ENCODE measurements at regions not wholly inside any gene's neighbourhood (a gene's known extent, or its start where the extent isn't known, plus 50 kb on each side); places are given as distances from the start of the nearest gene placed in this dataset.
A peak's percentile ranks its signal among the peaks of the same experiment; 100 is the strongest.

GRCh38 chr5:135100431-135100830 lies 66.4 kb upstream of the PITX1 start:
- no peak overlapping the region for H2BK12ac ChIP-seq (ENCODE audit: low read length)
- H3K9ac ChIP-seq (ENCODE audit: low read length): no peak overlapping the region
- H3K9me3 ChIP-seq (ENCODE audit: insufficient read depth, low read depth, low read length): peaks cover 4% of the 10 kb centered on the region
- no peak overlapping the region for H4K91ac ChIP-seq (ENCODE audit: low read depth, low read length)
- no peak overlapping the region for H2BK5ac ChIP-seq (ENCODE audit: low read depth, low read length, poor library complexity)
- no peak overlapping the region for H3K27ac ChIP-seq (ENCODE audit: low read depth, low read length)
- no peak overlapping the region for H2AFZ ChIP-seq (ENCODE audit: insufficient read depth, low read length, poor library complexity)
- no peak overlapping the region for H3K14ac ChIP-seq (ENCODE audit: low read length)
- H3K27me3 ChIP-seq (ENCODE audit: insufficient read depth, low read length): peaks cover 2% of the 10 kb centered on the region
- H3K4me1 ChIP-seq (ENCODE audit: control insufficient read depth in 1 of 2, insufficient read depth in 2 of 2, low read length in 2 of 2): no peaks in the 10 kb centered on the region
- H2AK5ac ChIP-seq (ENCODE audit: low read length): no peak overlapping the region
- no CpG with 5 or more reads among the region's 6 CpGs for WGBS (ENCODE audit: extremely low coverage, insufficient coverage, insufficient read length)
- H4K8ac ChIP-seq (ENCODE audit: low read depth, low read length): no peak overlapping the region
- H3K4ac ChIP-seq (ENCODE audit: low read depth, low read length): no peak overlapping the region
- H2BK120ac ChIP-seq (ENCODE audit: insufficient read depth, low read length, poor library complexity): no peak overlapping the region
- H3K23ac ChIP-seq (ENCODE audit: low read length): no peak overlapping the region
- H4K12ac ChIP-seq (ENCODE audit: low read depth, low read length): no peak overlapping the region
- no peak overlapping the region for H3K4me2 ChIP-seq (ENCODE audit: low read length)
- H3K18ac ChIP-seq (ENCODE audit: low read length): no peak overlapping the region
- no peak overlapping the region for H3K4me3 ChIP-seq (ENCODE audit: low read depth, low read length)
- H3K36me3 ChIP-seq (ENCODE audit: control insufficient read depth in 1 of 2, insufficient read depth in 2 of 2, low read length in 2 of 2): no peaks in the 10 kb centered on the region
- H3K79me2 ChIP-seq (ENCODE audit: control insufficient read depth, insufficient read depth, low read length, poor library complexity): no peaks in the 10 kb centered on the region
- no peaks in the 10 kb centered on the region for H3K79me1 ChIP-seq (ENCODE audit: low read length)
- no peak for DNase-seq

GRCh38 chr5:135100011-135100410 lies 66.0 kb upstream of the PITX1 start:
- H3K27ac ChIP-seq (ENCODE audit: low read depth, low read length): no peak overlapping the region
- H3K14ac ChIP-seq (ENCODE audit: low read length): no peak overlapping the region
- no peak overlapping the region for H3K23ac ChIP-seq (ENCODE audit: low read length)
- H2BK12ac ChIP-seq (ENCODE audit: low read length): no peak overlapping the region
- H3K79me1 ChIP-seq (ENCODE audit: low read length): no peaks in the 10 kb centered on the region
- H3K18ac ChIP-seq (ENCODE audit: low read length): no peak overlapping the region
- H2AFZ ChIP-seq (ENCODE audit: insufficient read depth, low read length, poor library complexity): no peak overlapping the region
- H3K4ac ChIP-seq (ENCODE audit: low read depth, low read length): no peak overlapping the region
- H3K4me1 ChIP-seq (ENCODE audit: control insufficient read depth in 1 of 2, insufficient read depth in 2 of 2, low read length in 2 of 2): no peaks in the 10 kb centered on the region
- H3K4me3 ChIP-seq (ENCODE audit: low read depth, low read length): no peak overlapping the region
- no peak overlapping the region for H3K9ac ChIP-seq (ENCODE audit: low read length)
- DNase-seq: no peak
- no peak overlapping the region for H2BK120ac ChIP-seq (ENCODE audit: insufficient read depth, low read length, poor library complexity)
- H3K9me3 ChIP-seq (ENCODE audit: insufficient read depth, low read depth, low read length): peaks cover 3% of the 10 kb centered on the region
- H3K79me2 ChIP-seq (ENCODE audit: control insufficient read depth, insufficient read depth, low read length, poor library complexity): no peaks in the 10 kb centered on the region
- H2AK5ac ChIP-seq (ENCODE audit: low read length): no peak overlapping the region
- no peak overlapping the region for H4K8ac ChIP-seq (ENCODE audit: low read depth, low read length)
- H3K36me3 ChIP-seq (ENCODE audit: control insufficient read depth in 1 of 2, insufficient read depth in 2 of 2, low read length in 2 of 2): no peaks in the 10 kb centered on the region
- H3K4me2 ChIP-seq (ENCODE audit: low read length): no peak overlapping the region
- WGBS (ENCODE audit: extremely low coverage, insufficient coverage, insufficient read length): no CpG with 5 or more reads among the region's 3 CpGs
- no peak overlapping the region for H4K12ac ChIP-seq (ENCODE audit: low read depth, low read length)
- peaks cover 2% of the 10 kb centered on the region for H3K27me3 ChIP-seq (ENCODE audit: insufficient read depth, low read length)
- no peak overlapping the region for H2BK5ac ChIP-seq (ENCODE audit: low read depth, low read length, poor library complexity)
- H4K91ac ChIP-seq (ENCODE audit: low read depth, low read length): no peak overlapping the region

- Histone ChIP-seq H3K23ac (ENCODE audit: low read length) (no peak overlapping the region), H3K9ac (ENCODE audit: low read length) (no peak overlapping the region), H3K4me1 (ENCODE audit: control insufficient read depth in 1 of 2, insufficient read depth in 2 of 2, low read length in 2 of 2) (no peaks in the 10 kb centered on the region), H2BK12ac (ENCODE audit: low read length) (no peak overlapping the region), H3K79me2 (ENCODE audit: control insufficient read depth, insufficient read depth, low read length, poor library complexity) (no peaks in the 10 kb centered on the region), H3K27me3 (ENCODE audit: insufficient read depth, low read length) (no peaks in the 10 kb centered on the region), H3K4me2 (ENCODE audit: low read length) (no peak overlapping the region), H3K14ac (ENCODE audit: low read length) (no peak overlapping the region), H3K4ac (ENCODE audit: low read depth, low read length) (no peak overlapping the region), H3K9me3 (ENCODE audit: insufficient read depth, low read depth, low read length) (peaks cover 2% of the 10 kb centered on the region), H3K36me3 (ENCODE audit: control insufficient read depth in 1 of 2, insufficient read depth in 2 of 2, low read length in 2 of 2) (no peaks in the 10 kb centered on the region), H4K12ac (ENCODE audit: low read depth, low read length) (no peak overlapping the region), H3K27ac (ENCODE audit: low read depth, low read length) (no peak overlapping the region), H4K8ac (ENCODE audit: low read depth, low read length) (no peak overlapping the region), H2BK120ac (ENCODE audit: insufficient read depth, low read length, poor library complexity) (no peak overlapping the region), H3K18ac (ENCODE audit: low read length) (no peak overlapping the region), H2AK5ac (ENCODE audit: low read length) (no peak overlapping the region), H4K91ac (ENCODE audit: low read depth, low read length) (no peak overlapping the region), H3K4me3 (ENCODE audit: low read depth, low read length) (no peak overlapping the region), H3K79me1 (ENCODE audit: low read length) (no peaks in the 10 kb centered on the region), H2BK5ac (ENCODE audit: low read depth, low read length, poor library complexity) (no peak overlapping the region), H2AFZ (ENCODE audit: insufficient read depth, low read length, poor library complexity) (no peak overlapping the region)
- WGBS (ENCODE audit: extremely low coverage, insufficient coverage, insufficient read length): no CpG with 5 or more reads among the region's 2 CpGs
- no peak for DNase-seq
These were observed 63.4 kb upstream of the PITX1 start for GRCh38 chr5:135097390-135097789.

- Histone ChIP-seq H3K9me3 (ENCODE audit: insufficient read depth, low read depth, low read length) (peaks cover 2% of the 10 kb centered on the region), H3K79me1 (ENCODE audit: low read length) (no peaks in the 10 kb centered on the region), H3K18ac (ENCODE audit: low read length) (no peak overlapping the region), H2BK120ac (ENCODE audit: insufficient read depth, low read length, poor library complexity) (no peak overlapping the region), H3K27ac (ENCODE audit: low read depth, low read length) (no peak overlapping the region), H2AFZ (ENCODE audit: insufficient read depth, low read length, poor library complexity) (no peak overlapping the region), H3K9ac (ENCODE audit: low read length) (no peak overlapping the region), H3K4ac (ENCODE audit: low read depth, low read length) (no peak overlapping the region), H2AK5ac (ENCODE audit: low read length) (no peak overlapping the region), H3K36me3 (ENCODE audit: control insufficient read depth in 1 of 2, insufficient read depth in 2 of 2, low read length in 2 of 2) (no peaks in the 10 kb centered on the region), H4K12ac (ENCODE audit: low read depth, low read length) (no peak overlapping the region), H3K79me2 (ENCODE audit: control insufficient read depth, insufficient read depth, low read length, poor library complexity) (no peaks in the 10 kb centered on the region), H3K4me1 (ENCODE audit: control insufficient read depth in 1 of 2, insufficient read depth in 2 of 2, low read length in 2 of 2) (no peaks in the 10 kb centered on the region), H3K27me3 (ENCODE audit: insufficient read depth, low read length) (no peaks in the 10 kb centered on the region), H3K23ac (ENCODE audit: low read length) (no peak overlapping the region), H4K8ac (ENCODE audit: low read depth, low read length) (no peak overlapping the region), H3K14ac (ENCODE audit: low read length) (no peak overlapping the region), H3K4me3 (ENCODE audit: low read depth, low read length) (peak overlapping the region; percentile 23), H2BK5ac (ENCODE audit: low read depth, low read length, poor library complexity) (no peak overlapping the region), H4K91ac (ENCODE audit: low read depth, low read length) (no peak overlapping the region), H3K4me2 (ENCODE audit: low read length) (no peak overlapping the region), H2BK12ac (ENCODE audit: low read length) (no peak overlapping the region)
- WGBS (ENCODE audit: extremely low coverage, insufficient coverage, insufficient read length): no CpG with 5 or more reads among the region's 3 CpGs
- no peak for DNase-seq
These were observed 61.8 kb upstream of the PITX1 start for GRCh38 chr5:135095871-135096270.
